ENCODE measurements at regions not wholly inside any gene's neighbourhood (a gene's known extent, or its start where the extent isn't known, plus 50 kb on each side); places are given as distances from the start of the nearest gene placed in this dataset.

DNA sequence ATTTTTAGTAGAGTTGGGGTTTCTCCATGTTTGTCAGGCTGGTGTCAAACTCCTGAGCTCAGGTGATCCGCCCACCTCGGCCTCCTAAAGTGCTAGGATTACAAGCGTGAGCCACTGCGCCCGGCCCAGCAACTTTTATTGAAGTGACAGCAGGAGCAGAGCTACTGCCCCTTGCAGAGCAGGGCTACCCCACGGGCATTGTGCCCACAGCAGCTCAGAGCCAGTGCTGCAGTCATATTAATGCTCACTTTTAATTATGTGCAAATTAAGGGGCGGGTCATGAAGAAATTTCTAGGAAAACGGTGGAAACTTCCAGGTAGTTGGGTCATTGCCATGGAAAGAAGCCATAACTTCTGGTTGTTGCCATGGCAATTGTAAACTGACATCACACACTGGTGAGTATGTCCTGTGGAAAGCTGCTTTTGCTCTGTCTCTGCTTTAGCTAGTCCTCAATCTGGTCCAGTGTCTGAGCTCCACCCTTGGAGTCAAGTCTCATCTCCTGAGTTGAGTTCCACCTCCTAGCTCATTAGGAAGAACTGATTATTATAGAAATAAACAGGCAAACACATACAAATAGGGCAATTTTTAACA, 127.3 kb upstream of the ADGRL4 start:
- DNase-seq (ENCODE audit: low spot score), result no peak
- intact Hi-C loops (cut with micrococcal nuclease; ENCODE audit: unreplicated experiment), result no loop called here
- Histone ChIP-seq H3K4me1 (ENCODE audit: insufficient read depth, low read length, poor library complexity, severe bottlenecking) (no peaks in the 10 kb centered on the region), H3K27ac (ENCODE audit: low read depth, low read length, poor library complexity, severe bottlenecking) (no peak overlapping the region), H2AFZ (ENCODE audit: low read length) (no peak overlapping the region), H3K4me2 (ENCODE audit: low read length) (no peak overlapping the region), H3K4me3 (ENCODE audit: low read depth, low read length, poor library complexity, severe bottlenecking) (no peak overlapping the region), H3K36me3 (ENCODE audit: insufficient read depth, low read length) (no peaks in the 10 kb centered on the region), H3K9me3 (ENCODE audit: low read length) (no peaks in the 10 kb centered on the region), H3K9me2 (ENCODE audit: insufficient read depth, low read length) (no peaks in the 10 kb centered on the region), H4K20me1 (ENCODE audit: insufficient read depth, low read length) (no peaks in the 10 kb centered on the region), H3K79me2 (ENCODE audit: insufficient read depth, low read depth, low read length) (no peaks in the 10 kb centered on the region)
- BruUV-seq (replicated peaks), result no TSS peak
- ChIA-PET POLR2A (interaction anchor here (0.5 to 1.1 kb wide), 3 partner anchors 52 to 900 kb away, joined by 3 read pairs; no protein-coding TSS in a partner anchor), CTCF (ENCODE audit: unreplicated experiment) (no interaction called here)
- no peak for TF ChIP-seq EZH2phosphoT487 (IDR thresholded peaks at IDR 0.05; ENCODE audit: borderline replicate concordance, low read depth, low read length)
- TF ChIP-seq, protein P1, sequence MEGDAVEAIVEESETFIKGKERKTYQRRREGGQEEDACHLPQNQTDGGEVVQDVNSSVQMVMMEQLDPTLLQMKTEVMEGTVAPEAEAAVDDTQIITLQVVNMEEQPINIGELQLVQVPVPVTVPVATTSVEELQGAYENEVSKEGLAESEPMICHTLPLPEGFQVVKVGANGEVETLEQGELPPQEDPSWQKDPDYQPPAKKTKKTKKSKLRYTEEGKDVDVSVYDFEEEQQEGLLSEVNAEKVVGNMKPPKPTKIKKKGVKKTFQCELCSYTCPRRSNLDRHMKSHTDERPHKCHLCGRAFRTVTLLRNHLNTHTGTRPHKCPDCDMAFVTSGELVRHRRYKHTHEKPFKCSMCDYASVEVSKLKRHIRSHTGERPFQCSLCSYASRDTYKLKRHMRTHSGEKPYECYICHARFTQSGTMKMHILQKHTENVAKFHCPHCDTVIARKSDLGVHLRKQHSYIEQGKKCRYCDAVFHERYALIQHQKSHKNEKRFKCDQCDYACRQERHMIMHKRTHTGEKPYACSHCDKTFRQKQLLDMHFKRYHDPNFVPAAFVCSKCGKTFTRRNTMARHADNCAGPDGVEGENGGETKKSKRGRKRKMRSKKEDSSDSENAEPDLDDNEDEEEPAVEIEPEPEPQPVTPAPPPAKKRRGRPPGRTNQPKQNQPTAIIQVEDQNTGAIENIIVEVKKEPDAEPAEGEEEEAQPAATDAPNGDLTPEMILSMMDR (conservative IDR thresholded peaks at IDR 0.05; ENCODE audit: low read length), result no peak

DNA sequence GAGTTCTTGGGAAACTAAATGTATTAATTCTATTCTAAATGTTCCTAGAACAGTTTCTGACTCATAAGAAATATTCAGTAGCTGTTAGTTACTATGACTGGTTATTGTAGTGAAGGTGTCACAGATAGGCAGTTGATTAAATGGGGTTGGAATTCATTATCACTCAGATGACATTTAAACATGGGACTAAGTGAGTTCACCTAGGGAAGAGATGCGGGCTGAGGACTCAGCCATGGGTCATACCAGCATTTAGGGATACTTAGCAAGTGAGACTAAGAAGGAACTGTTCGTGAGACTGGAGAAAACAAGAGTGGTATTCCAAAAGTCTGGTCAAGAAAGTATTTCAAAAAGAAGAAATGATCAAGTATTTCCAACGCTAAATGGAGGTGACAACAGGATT, 125.1 kb upstream of the ADGRL4 start:
- Histone ChIP-seq H3K4me2 (ENCODE audit: low read length) (no peak overlapping the region), H3K27ac (ENCODE audit: low read depth, low read length, poor library complexity, severe bottlenecking) (no peak overlapping the region), H4K20me1 (ENCODE audit: insufficient read depth, low read length) (no peaks in the 10 kb centered on the region), H3K4me1 (ENCODE audit: insufficient read depth, low read length, poor library complexity, severe bottlenecking) (no peaks in the 10 kb centered on the region), H3K9me2 (ENCODE audit: insufficient read depth, low read length) (no peaks in the 10 kb centered on the region), H3K79me2 (ENCODE audit: insufficient read depth, low read depth, low read length) (no peaks in the 10 kb centered on the region), H3K36me3 (ENCODE audit: insufficient read depth, low read length) (no peaks in the 10 kb centered on the region), H3K4me3 (ENCODE audit: low read depth, low read length, poor library complexity, severe bottlenecking) (no peak overlapping the region), H3K9me3 (ENCODE audit: low read length) (no peaks in the 10 kb centered on the region), H2AFZ (ENCODE audit: low read length) (no peak overlapping the region)
- ChIA-PET CTCF (ENCODE audit: unreplicated experiment) (no interaction called here), POLR2A (interaction anchor here (0.6 kb wide), 1 partner anchor 252 kb away, joined by 3 read pairs; no protein-coding TSS in a partner anchor)
- DNase-seq (ENCODE audit: low spot score), result no peak
- intact Hi-C loops (cut with micrococcal nuclease; ENCODE audit: unreplicated experiment), result no loop called here
- BruUV-seq (replicated peaks), result no TSS peak
- no peak for TF ChIP-seq EZH2phosphoT487 (IDR thresholded peaks at IDR 0.05; ENCODE audit: borderline replicate concordance, low read depth, low read length)
- TF ChIP-seq, protein P1 (conservative IDR thresholded peaks at IDR 0.05; ENCODE audit: low read length), result no peak

DNA sequence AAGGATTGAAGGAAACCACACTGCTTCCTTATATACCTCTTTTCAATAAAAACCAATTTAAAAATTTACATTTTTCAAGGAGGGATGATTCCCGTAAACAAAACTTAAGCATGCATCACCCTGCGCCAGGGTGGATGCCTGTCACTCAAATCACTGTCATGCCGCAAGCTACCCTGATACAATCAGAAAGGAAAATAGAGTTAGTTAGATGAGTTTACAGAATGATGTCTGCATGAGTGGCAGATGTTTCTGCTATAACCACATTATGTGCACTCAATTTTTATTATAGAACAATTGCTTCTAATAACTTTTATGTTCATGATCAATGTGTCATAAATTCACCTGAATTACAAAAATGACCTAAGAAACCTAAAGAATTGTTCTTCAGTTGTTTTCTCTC, 123.4 kb upstream of the ADGRL4 start:
- H2AFZ ChIP-seq (ENCODE audit: low read length), result no peak overlapping the region
- intact Hi-C loops (cut with micrococcal nuclease; ENCODE audit: unreplicated experiment), result no loop called here
- no peak overlapping the region for H3K27ac ChIP-seq (ENCODE audit: low read depth, low read length, poor library complexity, severe bottlenecking)
- no peaks in the 10 kb centered on the region for H3K79me2 ChIP-seq (ENCODE audit: insufficient read depth, low read depth, low read length)
- no peaks in the 10 kb centered on the region for H3K9me3 ChIP-seq (ENCODE audit: low read length)
- no peak overlapping the region for H3K4me2 ChIP-seq (ENCODE audit: low read length)
- H3K36me3 ChIP-seq (ENCODE audit: insufficient read depth, low read length), result no peaks in the 10 kb centered on the region
- POLR2A ChIA-PET, result no interaction called here
- TF ChIP-seq EZH2phosphoT487 (IDR thresholded peaks at IDR 0.05; ENCODE audit: borderline replicate concordance, low read depth, low read length), result no peak
- no peak for DNase-seq (ENCODE audit: low spot score)
- H4K20me1 ChIP-seq (ENCODE audit: insufficient read depth, low read length), result no peaks in the 10 kb centered on the region
- BruUV-seq (replicated peaks), result no TSS peak
- no peak overlapping the region for H3K4me3 ChIP-seq (ENCODE audit: low read depth, low read length, poor library complexity, severe bottlenecking)
- H3K9me2 ChIP-seq (ENCODE audit: insufficient read depth, low read length), result no peaks in the 10 kb centered on the region
- H3K4me1 ChIP-seq (ENCODE audit: insufficient read depth, low read length, poor library complexity, severe bottlenecking), result no peaks in the 10 kb centered on the region
- CTCF ChIA-PET (ENCODE audit: unreplicated experiment), result no interaction called here
